ENCODE measurements at regions not wholly inside any gene's neighbourhood (a gene's known extent, or its start where the extent isn't known, plus 50 kb on each side); places are given as distances from the start of the nearest gene placed in this dataset.

DNA sequence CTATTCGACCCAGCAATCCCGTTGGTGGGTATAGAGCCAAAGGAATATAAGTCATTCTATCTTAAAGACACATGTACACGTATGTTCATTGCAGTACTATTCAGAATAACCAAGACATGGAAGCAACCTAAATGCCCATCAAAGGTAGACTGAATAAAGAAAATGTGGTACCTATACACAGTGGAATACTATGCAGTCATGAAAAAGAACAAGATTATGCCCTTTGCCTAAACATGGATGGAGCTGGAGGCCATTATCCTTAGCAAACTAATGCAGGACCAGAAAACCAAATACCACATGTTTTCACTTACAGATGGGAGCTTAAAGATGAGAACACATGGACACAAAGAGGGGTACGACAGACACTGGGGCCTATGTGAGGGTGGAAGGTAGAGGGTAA lies 845.3 kb downstream of the TYW1 start:
- CTCF ChIA-PET, result no interaction called here
- POLR2A ChIA-PET, result no interaction called here
- TF ChIP-seq, protein P1, sequence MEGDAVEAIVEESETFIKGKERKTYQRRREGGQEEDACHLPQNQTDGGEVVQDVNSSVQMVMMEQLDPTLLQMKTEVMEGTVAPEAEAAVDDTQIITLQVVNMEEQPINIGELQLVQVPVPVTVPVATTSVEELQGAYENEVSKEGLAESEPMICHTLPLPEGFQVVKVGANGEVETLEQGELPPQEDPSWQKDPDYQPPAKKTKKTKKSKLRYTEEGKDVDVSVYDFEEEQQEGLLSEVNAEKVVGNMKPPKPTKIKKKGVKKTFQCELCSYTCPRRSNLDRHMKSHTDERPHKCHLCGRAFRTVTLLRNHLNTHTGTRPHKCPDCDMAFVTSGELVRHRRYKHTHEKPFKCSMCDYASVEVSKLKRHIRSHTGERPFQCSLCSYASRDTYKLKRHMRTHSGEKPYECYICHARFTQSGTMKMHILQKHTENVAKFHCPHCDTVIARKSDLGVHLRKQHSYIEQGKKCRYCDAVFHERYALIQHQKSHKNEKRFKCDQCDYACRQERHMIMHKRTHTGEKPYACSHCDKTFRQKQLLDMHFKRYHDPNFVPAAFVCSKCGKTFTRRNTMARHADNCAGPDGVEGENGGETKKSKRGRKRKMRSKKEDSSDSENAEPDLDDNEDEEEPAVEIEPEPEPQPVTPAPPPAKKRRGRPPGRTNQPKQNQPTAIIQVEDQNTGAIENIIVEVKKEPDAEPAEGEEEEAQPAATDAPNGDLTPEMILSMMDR (IDR thresholded peaks at IDR 0.05; ENCODE audit: control extremely low read depth, extremely low read depth, low read depth, missing control alignments), result no peak
- DNase-seq (ENCODE audit: extremely low spot score), result no peak

DNA sequence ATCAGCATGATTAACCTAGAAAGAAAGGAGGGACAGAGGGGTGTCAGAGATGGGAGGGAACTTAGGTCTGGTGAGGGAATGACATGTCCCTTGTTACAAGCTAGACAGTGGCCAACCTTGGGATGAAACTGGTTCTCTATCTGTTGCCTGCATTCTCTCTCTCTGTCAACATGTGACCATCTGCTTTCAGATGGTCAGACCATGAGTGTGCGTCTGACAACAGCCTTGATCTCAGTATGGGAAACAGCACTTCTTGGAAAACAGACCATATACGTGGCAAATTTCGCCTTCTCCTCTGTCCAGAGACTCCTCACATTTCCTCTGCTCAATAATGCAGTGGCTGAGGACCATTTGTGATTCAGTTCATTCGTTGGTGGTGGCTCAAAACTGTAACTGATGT lies 845.9 kb downstream of the TYW1 start:
- POLR2A ChIA-PET, result no interaction called here
- DNase-seq (ENCODE audit: extremely low spot score), result no peak
- CTCF ChIA-PET, result no interaction called here
- TF ChIP-seq, protein P1 (IDR thresholded peaks at IDR 0.05; ENCODE audit: control extremely low read depth, extremely low read depth, low read depth, missing control alignments), result no peak

DNA sequence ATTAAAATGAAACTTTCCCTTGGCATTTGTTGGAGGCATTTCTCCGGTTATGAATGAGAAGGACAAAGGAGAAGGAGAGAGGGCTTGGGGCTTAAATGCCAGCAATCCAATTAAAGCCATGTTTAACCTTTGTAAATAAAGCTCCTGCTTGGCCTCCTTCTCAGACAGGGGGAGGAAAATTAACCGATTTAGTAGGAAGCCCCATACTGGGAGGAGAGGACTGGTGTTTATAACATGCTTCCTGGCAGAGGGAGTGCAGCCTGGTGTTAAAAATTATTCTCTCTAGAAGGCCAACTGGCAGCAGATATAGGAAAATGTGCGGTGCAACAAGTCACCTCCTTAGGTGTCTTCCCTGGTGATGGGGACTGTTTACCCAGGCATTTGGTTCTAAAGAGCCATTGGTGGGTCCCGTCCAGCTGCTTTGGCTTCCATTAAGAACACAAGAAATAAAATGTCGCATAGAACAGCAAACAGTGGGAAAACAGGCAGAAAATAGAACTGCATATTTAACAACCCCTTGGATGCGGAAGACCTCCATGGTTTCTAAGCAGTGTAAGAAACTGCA lies 846.5 kb downstream of the TYW1 start:
- ChIA-PET CTCF (no interaction called here), POLR2A (no interaction called here)
- TF ChIP-seq, protein P1 (IDR thresholded peaks at IDR 0.05; ENCODE audit: control extremely low read depth, extremely low read depth, low read depth, missing control alignments), result no peak
- no peak for DNase-seq (ENCODE audit: extremely low spot score)

DNA sequence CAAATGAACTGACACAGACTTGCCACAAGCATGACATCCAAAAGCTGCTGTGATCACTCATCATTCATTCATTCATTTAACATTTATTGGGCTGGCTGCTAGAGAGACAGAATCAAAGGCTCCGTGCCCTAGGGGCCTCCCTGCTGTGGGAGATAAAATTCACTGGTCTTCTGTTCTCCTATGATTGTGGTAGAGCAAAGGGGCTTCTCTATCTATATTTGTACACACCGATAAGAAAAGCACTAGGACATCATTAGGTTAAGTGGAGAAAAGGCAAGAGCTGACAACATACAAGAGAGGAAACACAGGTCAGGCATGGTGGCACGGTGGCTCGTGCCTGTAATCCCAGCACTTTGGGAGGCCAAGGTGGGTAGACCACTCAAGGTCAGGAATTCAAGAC lies 847.0 kb downstream of the TYW1 start:
- DNase-seq (ENCODE audit: extremely low spot score), result no peak
- TF ChIP-seq, protein P1 (IDR thresholded peaks at IDR 0.05; ENCODE audit: control extremely low read depth, extremely low read depth, low read depth, missing control alignments), result no peak
- POLR2A ChIA-PET, result no interaction called here
- CTCF ChIA-PET, result no interaction called here

DNA sequence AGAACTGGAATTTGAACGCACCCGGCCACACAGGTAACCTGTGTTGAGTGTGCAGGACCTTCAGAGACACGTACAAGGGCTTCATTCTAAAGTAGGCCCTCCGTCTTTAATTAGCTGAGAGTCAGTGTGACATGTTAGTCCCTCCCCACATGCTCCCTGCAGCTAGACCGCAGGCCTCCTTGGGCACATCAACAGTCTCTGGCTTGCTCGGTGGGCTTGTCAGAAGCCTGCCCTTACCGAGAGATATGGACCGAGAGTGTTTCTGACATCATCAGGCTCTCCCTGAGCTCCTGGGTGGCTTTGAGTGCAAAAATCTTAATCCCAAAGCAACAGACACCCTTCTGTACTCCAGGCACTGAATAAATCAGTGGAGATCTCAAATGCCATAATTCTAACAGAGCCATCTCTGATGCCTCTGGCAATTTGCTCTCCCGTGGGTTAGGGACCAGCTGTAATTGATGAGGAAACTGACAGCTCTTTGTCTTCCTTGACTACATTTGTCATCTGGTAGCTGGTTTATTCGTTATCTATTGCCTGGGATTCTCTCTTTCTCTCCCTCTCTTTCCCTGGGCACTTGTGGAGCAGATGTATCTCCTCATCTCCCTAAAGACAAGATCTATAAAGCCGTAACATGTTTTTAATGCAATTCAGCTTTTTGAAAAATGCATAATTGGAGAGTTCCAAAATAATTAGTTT lies 850.6 kb downstream of the TYW1 start:
- POLR2A ChIA-PET, result no interaction called here
- TF ChIP-seq, protein P1 (IDR thresholded peaks at IDR 0.05; ENCODE audit: control extremely low read depth, extremely low read depth, low read depth, missing control alignments), result no peak
- DNase-seq (ENCODE audit: extremely low spot score), result no peak
- CTCF ChIA-PET, result no interaction called here

DNA sequence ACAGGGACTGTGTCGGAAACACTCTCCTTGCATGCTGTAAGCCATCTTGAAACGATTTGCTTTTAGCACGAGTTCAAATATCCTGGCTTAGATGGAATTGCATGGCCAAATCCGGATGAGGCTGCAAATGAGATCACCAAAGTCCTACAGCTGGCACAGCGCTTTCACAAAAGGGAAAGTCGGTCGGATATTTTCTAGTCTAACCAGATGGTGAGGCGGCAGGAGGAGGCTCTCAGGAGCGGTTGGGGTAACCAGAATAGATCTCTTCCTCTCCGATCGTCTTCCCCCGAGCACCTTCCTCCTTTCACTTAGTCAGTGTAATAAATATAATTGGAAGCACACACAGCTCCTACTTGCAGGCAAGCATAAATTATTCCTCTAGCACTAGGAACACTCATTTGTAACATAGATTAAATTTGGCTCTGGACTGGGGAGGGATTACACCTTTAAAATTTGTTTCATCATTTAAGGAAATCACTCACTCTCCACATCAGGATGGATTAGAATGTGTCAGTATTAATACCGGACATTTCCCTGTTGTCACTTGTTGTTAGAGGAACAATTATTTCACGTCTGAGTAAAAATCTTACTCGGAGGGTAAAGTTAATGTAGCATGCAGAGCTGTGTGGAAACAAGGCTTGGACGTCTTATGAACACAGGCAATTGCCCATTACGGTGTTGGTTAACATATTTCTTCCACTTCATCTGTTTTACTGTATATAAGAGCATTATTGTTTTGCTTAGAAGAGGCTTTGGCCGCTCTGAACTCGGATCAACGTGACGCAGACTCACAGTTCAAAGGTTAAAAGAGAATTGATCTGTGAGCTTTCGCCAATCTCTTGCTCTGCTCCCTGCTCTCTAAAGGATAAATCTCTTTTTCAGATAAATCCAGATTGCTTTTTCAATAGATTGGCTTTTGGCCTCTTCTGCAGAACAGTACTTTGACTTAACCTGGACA lies 857.9 kb downstream of the TYW1 start:
- no peak for DNase-seq (ENCODE audit: extremely low spot score)
- ChIA-PET POLR2A (no interaction called here), CTCF (no interaction called here)

More for the DNA sequence above, 857.9 kb downstream of the TYW1 start:
- TF ChIP-seq, protein P1 (IDR thresholded peaks at IDR 0.05; ENCODE audit: control extremely low read depth, extremely low read depth, low read depth, missing control alignments), result no peak
